ENCODE measurements at regions not wholly inside any gene's neighbourhood (a gene's known extent, or its start where the extent isn't known, plus 50 kb on each side); places are given as distances from the start of the nearest gene placed in this dataset.

- TF ChIP-seq CTCF (IDR thresholded peaks at IDR 0.05) = no peak
- no peak for TF ChIP-seq POLR2A (IDR thresholded peaks at IDR 0.05)
Measured at GRCh38 chr18:70418546-70419311, 129.9 kb downstream of the SOCS6 start.

Data from right lobe of liver (tissue), 4 donors.